ENCODE measurements at regions not wholly inside any gene's neighbourhood (a gene's known extent, or its start where the extent isn't known, plus 50 kb on each side); places are given as distances from the start of the nearest gene placed in this dataset.

- POLR2A ChIA-PET (ENCODE audit: partially characterized antibody), result no interaction called here
- DNase-seq (ENCODE audit: low read depth in 1 of 2, low spot score in 2 of 2) (no peak), FAIRE-seq (no peak)
Measured at GRCh38 chr18:67010919-67011318, 407.0 kb upstream of the CDH19 start.

More at GRCh38 chr18:67010919-67011318, 407.0 kb upstream of the CDH19 start:
- Histone ChIP-seq H3K79me2 (ENCODE audit: control insufficient read depth in 1 of 2, insufficient read depth in 2 of 2, low read length in 2 of 2) (no peaks in the 10 kb centered on the region), H3K4me2 (ENCODE audit: insufficient read depth in 1 of 2, low read depth in 2 of 2, low read length in 2 of 2) (no peak overlapping the region), H3K18ac (ENCODE audit: extremely low read depth, low read length) (no peak overlapping the region), H4K8ac (ENCODE audit: extremely low read depth, insufficient read depth, low read length) (no peak overlapping the region), H3K9me3 (ENCODE audit: insufficient read depth in 2 of 2, low read depth in 1 of 2, low read length in 1 of 2) (no peaks in the 10 kb centered on the region), H2BK20ac (ENCODE audit: low read length) (no peak overlapping the region), H2BK5ac (ENCODE audit: low read depth, low read length) (no peak overlapping the region), H2BK120ac (replicated peaks; ENCODE audit: low read depth, low read length) (no peak overlapping the region), H3K4me3 (ENCODE audit: extremely low read depth in 1 of 4, insufficient read depth in 2 of 4, low read depth in 3 of 4, low read length in 4 of 4) (no peak overlapping the region), H2AFZ (ENCODE audit: low read length) (no peak overlapping the region), H3K9ac (replicated peaks in 1 of 4; ENCODE audit: extremely low read depth in 1 of 4, low read depth in 3 of 4, low read length in 3 of 4) (no peak overlapping the region), H3K23ac (ENCODE audit: insufficient read length) (no peak overlapping the region), H3K79me1 (ENCODE audit: low read depth, low read length) (no peaks in the 10 kb centered on the region), H4K91ac (replicated peaks; ENCODE audit: insufficient read length, low read length) (no peak overlapping the region), H2BK15ac (ENCODE audit: low read length) (no peak overlapping the region), H3K56ac (replicated peaks; ENCODE audit: insufficient read length, low read depth, low read length) (no peak overlapping the region), H4K5ac (ENCODE audit: insufficient read length, low read depth, low read length) (no peak overlapping the region), H3K23me2 (ENCODE audit: low read depth, low read length) (no peaks in the 10 kb centered on the region), H3K27me3 (replicated peaks in 1 of 4; ENCODE audit: control insufficient read depth in 3 of 4, extremely low read depth in 1 of 4, insufficient read depth in 3 of 4, low read length in 3 of 4) (no peaks in the 10 kb centered on the region), H3K4ac (replicated peaks; ENCODE audit: insufficient read length, low read depth, low read length) (no peak overlapping the region), H3K27ac (ENCODE audit: low read depth, low read length) (no peak overlapping the region), H4K20me1 (replicated peaks in 1 of 2; ENCODE audit: control insufficient read depth in 1 of 2, insufficient read depth in 2 of 2, low read length in 2 of 2) (no peaks in the 10 kb centered on the region), H2AK5ac (ENCODE audit: low read depth, low read length) (no peak overlapping the region), H2BK12ac (ENCODE audit: low read depth, low read length) (no peak overlapping the region), H3K4me1 (replicated peaks in 1 of 4; ENCODE audit: control insufficient read depth in 3 of 4, insufficient read depth in 4 of 4, low read length in 3 of 4) (no peaks in the 10 kb centered on the region), H3K36me3 (ENCODE audit: control insufficient read depth in 2 of 4, insufficient read depth in 4 of 4, low read length in 3 of 4) (no peaks in the 10 kb centered on the region), H3K14ac (ENCODE audit: insufficient read length) (no peak overlapping the region)
- no peak for TF ChIP-seq POU5F1 (IDR thresholded peaks at IDR 0.05; ENCODE audit: low read depth, low read length)
- no peak for TF ChIP-seq JUND (IDR thresholded peaks at IDR 0.05; ENCODE audit: low read length)
- TF ChIP-seq CHD7 (IDR thresholded peaks at IDR 0.05; ENCODE audit: insufficient replicate concordance, low read length), result no peak
- CTCF ChIA-PET (ENCODE audit: partially characterized antibody), result no interaction called here

Measured in H1 (cell line).